ENCODE measurements at regions not wholly inside any gene's neighbourhood (a gene's known extent, or its start where the extent isn't known, plus 50 kb on each side); places are given as distances from the start of the nearest gene placed in this dataset.

GRCh38 chr14:22096514-22096895 lies 422.9 kb upstream of the OR4E1 start:
- TF ChIP-seq CTCF (IDR thresholded peaks at IDR 0.05 in 4 of 5, conservative IDR thresholded peaks at IDR 0.05 in 1 of 5) (no peak), POLR2A (IDR thresholded peaks at IDR 0.05) (no peak)
